ENCODE measurements at regions not wholly inside any gene's neighbourhood (a gene's known extent, or its start where the extent isn't known, plus 50 kb on each side); places are given as distances from the start of the nearest gene placed in this dataset.

GRCh38 chr5:110996742-110997141 lies 74.8 kb upstream of the TSLP start:
- no peak for DNase-seq (ENCODE audit: low read depth)

- no peak for DNase-seq (ENCODE audit: low read depth)
Observed at GRCh38 chr5:111002036-111002435, 69.5 kb upstream of the TSLP start.

GRCh38 chr5:111003623-111004022 lies 67.9 kb upstream of the TSLP start:
- no peak for DNase-seq (ENCODE audit: low read depth)

GRCh38 chr5:111004291-111004690 lies 67.2 kb upstream of the TSLP start:
- no peak for DNase-seq (ENCODE audit: low read depth)

GRCh38 chr5:111010783-111011182 lies 60.7 kb upstream of the TSLP start:
- no peak for DNase-seq (ENCODE audit: low read depth)

GRCh38 chr5:111013011-111013410 lies 58.5 kb upstream of the TSLP start:
- peak; percentile 20 for DNase-seq (ENCODE audit: low read depth)

- peak; percentile 78 for DNase-seq (ENCODE audit: low read depth)
Observed at GRCh38 chr5:111016801-111017200, 54.7 kb upstream of the TSLP start.

- DNase-seq (ENCODE audit: low read depth), result peak; percentile 56
Observed at GRCh38 chr5:111017731-111018130, 53.8 kb upstream of the TSLP start.
